ENCODE measurements at regions not wholly inside any gene's neighbourhood (a gene's known extent, or its start where the extent isn't known, plus 50 kb on each side); places are given as distances from the start of the nearest gene placed in this dataset.

DNA sequence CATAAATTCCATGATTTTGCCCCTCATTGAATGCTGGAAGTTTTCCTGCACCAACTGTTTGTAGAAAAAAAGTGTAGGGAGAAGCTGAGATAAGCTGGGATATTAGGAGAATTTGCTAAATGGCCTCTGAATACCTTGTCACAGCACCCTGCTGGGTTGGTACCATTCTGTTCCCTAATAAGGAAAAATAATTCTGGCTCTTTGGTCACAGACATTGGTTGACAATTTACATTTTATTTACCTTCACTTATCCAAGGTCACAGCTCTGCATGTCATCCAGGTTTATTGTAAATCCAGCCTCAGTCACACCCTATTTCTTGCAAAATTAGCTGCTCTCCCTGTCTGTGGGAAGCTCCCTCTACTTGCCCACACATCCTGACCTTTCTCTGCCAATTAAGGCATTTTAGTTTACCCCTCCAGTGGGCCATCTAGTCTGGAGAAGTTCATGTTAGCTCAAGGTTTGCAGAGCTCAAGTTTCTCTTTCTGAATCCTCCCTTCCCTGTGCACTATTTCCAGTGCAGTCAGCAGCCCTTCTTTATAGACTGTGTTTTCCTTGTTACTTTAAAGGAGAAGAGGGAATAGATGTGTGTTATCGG lies 115.4 kb upstream of the NTRK2 start:
- TF ChIP-seq, protein P1, sequence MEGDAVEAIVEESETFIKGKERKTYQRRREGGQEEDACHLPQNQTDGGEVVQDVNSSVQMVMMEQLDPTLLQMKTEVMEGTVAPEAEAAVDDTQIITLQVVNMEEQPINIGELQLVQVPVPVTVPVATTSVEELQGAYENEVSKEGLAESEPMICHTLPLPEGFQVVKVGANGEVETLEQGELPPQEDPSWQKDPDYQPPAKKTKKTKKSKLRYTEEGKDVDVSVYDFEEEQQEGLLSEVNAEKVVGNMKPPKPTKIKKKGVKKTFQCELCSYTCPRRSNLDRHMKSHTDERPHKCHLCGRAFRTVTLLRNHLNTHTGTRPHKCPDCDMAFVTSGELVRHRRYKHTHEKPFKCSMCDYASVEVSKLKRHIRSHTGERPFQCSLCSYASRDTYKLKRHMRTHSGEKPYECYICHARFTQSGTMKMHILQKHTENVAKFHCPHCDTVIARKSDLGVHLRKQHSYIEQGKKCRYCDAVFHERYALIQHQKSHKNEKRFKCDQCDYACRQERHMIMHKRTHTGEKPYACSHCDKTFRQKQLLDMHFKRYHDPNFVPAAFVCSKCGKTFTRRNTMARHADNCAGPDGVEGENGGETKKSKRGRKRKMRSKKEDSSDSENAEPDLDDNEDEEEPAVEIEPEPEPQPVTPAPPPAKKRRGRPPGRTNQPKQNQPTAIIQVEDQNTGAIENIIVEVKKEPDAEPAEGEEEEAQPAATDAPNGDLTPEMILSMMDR (IDR thresholded peaks at IDR 0.05; ENCODE audit: control extremely low read depth, extremely low read depth, low read depth, missing control alignments), result no peak
- CTCF ChIA-PET, result no interaction called here
- DNase-seq (ENCODE audit: extremely low spot score), result no peak
- POLR2A ChIA-PET, result no interaction called here

DNA sequence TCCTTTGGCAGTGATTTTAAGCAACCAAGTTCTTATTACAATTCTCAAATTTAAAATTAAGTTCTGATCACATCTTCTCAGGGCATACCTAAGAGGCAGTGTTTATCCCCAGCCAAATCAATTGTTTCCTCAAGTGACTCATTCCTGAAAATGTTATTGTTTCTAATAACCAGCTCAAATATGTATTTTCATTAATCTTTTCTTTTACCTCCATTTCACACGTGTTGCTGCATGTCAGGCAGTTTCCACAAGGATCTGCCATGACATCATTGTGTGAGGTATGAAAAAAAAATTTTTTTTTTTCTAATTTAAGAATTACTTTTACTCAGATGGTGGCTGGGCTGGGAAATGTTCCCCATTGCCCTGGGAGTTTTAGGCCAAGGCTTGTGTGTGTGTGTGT lies 113.0 kb upstream of the NTRK2 start:
- TF ChIP-seq, protein P1 (IDR thresholded peaks at IDR 0.05; ENCODE audit: control extremely low read depth, extremely low read depth, low read depth, missing control alignments), result no peak
- POLR2A ChIA-PET, result no interaction called here
- DNase-seq (ENCODE audit: extremely low spot score), result no peak
- CTCF ChIA-PET, result no interaction called here

DNA sequence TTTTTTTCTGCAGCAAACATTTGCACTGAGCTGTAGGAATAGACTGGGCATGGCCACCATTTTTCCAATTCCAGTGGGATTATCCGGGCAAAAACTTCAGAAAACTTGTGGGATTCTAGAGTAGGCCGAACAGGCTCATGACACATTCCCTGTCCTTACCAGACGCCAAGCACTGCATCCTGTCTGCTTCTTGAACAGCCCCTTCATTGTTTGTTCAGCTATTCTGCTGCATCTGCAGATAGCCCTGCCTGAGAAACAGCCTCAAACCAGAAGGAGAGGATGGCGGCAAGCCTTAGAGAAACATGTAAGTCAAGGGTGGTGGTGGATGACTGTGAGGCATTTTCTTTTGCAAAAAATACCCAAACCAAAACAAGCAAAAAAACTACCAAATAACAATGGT lies 111.8 kb upstream of the NTRK2 start:
- CTCF ChIA-PET, result no interaction called here
- DNase-seq (ENCODE audit: extremely low spot score), result no peak
- TF ChIP-seq, protein P1 (IDR thresholded peaks at IDR 0.05; ENCODE audit: control extremely low read depth, extremely low read depth, low read depth, missing control alignments), result no peak
- POLR2A ChIA-PET, result no interaction called here

DNA sequence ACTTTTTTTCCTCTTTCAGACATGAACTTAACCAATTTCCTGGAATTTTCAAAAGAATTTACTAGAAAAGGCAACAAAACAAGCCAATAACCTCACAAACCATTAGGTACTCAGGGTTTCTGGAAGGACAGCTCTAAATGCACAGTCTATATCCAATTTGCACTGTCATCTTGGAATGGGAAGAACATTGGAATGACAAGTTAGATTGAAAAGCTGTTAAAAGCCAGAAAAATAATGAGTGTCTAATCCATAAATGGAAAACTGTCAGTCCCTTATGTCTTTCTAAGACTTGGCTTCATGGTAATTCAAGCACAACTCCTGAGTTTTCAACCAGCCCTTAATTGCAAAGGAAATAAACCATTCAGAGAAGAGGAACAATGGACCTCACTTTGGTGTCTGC lies 105.8 kb upstream of the NTRK2 start:
- POLR2A ChIA-PET, result no interaction called here
- DNase-seq (ENCODE audit: extremely low spot score), result no peak
- TF ChIP-seq, protein P1 (IDR thresholded peaks at IDR 0.05; ENCODE audit: control extremely low read depth, extremely low read depth, low read depth, missing control alignments), result no peak
- CTCF ChIA-PET, result interaction anchor here (1.5 kb wide), 1 partner anchor 12 kb away, joined by 3 read pairs; no protein-coding TSS in a partner anchor

DNA sequence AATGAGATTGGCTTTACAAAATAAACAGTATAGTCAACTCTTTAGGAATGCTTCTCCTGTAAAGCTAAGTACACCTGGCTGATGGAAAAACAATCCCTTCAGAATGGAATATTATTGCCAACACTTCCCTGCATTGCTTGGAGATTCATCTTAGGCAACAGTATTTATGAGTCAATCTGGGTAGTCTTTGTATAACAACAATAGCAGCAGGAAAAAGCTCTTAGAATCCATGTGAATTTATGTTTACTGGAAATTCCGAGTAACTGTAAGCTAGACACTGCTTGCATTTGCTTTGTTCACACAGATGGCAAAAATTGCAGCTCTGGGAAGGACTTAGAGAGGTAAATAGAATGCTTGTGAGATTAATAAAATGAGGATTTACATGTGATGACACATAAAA lies 101.7 kb upstream of the NTRK2 start:
- TF ChIP-seq, protein P1 (IDR thresholded peaks at IDR 0.05; ENCODE audit: control extremely low read depth, extremely low read depth, low read depth, missing control alignments), result no peak
- DNase-seq (ENCODE audit: extremely low spot score), result no peak
- POLR2A ChIA-PET, result no interaction called here
- CTCF ChIA-PET, result interaction anchor here (0.9 kb wide), 1 partner anchor 214 kb away, joined by 3 read pairs; no protein-coding TSS in a partner anchor

DNA sequence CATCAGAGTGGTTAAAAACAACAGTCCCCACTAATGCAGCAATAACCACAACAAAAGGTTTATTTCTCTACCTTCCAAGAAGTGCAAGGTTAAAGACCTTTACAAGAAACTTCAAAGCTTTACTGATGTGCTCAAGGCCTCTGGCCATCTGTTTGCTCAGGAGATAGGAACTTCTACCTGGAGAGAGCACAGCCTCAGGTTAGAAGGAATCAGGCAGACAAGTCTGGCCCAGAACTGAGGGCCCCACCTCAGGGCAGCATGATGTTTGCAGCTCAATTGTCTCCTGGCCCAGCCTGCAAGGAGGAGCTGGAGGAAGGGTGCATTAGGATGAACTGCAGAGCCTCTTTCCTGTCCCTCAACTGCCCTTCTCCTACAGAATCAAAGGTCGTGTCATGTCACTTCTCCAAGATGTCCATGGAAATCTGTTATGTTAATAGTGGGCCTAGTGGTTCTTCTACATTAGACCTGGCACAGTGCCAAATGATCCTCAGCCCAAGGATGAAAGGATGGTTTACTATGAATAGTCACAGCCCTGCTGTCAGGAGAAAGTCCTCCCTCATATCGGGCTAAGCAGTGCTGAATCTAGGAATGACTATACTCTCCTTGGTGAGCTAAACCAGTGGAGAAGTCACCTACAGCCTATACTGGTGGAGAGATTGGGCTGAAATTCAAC lies 98.9 kb upstream of the NTRK2 start:
- DNase-seq (ENCODE audit: extremely low spot score), result no peak
- CTCF ChIA-PET, result interaction anchor here (1.0 kb wide), 1 partner anchor 19 kb away, joined by 3 read pairs; no protein-coding TSS in a partner anchor
- POLR2A ChIA-PET, result no interaction called here
- TF ChIP-seq, protein P1 (IDR thresholded peaks at IDR 0.05; ENCODE audit: control extremely low read depth, extremely low read depth, low read depth, missing control alignments), result no peak

Measured in GM10248 (cell line).